G401.6 (cell line): ENCODE measurements at regions not wholly inside any gene's neighbourhood (a gene's known extent, or its start where the extent isn't known, plus 50 kb on each side); places are given as distances from the start of the nearest gene placed in this dataset.
"Not testable (repeated sequence)": the region's sequence is repeated elsewhere in the genome, so short reads cannot be mapped to it uniquely, and the experiment has no call there.

Experiments used
- FAIRE-seq: peaks from 2 replicates; lab custom pipeline; 2012; peaks lifted over from hg19 to GRCh38; lab: Jason Lieb, UNC

DNA sequence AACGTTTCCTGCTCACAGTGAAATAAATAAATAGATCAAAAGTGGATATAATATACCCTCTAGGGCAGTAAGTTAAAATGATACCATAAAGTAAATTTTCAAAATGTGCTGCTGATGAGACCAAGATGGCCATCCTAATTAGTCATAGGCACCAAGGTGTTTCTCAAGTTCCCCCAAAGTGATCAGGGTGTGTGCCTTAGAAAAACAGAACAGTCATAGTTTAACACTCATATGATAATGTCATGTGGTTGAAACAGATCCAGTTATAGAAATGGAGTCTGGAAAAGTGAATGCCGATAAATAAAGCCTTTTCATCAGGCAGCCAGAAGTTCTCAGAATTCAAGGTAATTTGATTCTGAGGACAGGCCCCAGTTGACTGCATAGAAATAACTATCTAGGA, 161.5 kb upstream of the CDKN2B start:
- FAIRE-seq = no peak

GRCh38 chr9:22170990-22171670, 162.0 kb upstream of the CDKN2B start:
- FAIRE-seq = no peak

DNA sequence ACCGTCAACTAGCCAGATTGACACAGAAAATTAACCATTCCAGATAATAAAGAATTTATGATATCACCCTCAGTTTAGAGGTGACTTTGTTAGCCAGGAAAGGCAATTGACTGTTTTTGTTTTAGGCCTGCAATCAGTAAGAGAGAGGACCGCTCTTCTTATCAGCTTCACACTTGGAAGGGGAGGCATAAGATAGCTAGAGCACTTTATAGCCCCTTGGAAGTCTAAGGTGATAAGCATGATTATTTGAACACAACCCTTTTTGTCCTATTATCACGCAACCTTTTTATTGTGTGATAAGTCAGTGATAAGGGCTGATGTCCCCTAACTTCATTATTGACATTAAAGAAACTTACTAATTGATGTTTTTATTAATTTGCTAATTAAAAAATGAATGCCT, 162.6 kb upstream of the CDKN2B start:
- no peak for FAIRE-seq

- FAIRE-seq = no peak
These were observed 164.8 kb upstream of the CDKN2B start for GRCh38 chr9:22173908-22174307.

GRCh38 chr9:22175972-22176545, 167.0 kb upstream of the CDKN2B start:
- FAIRE-seq = no peak

GRCh38 chr9:22181021-22181420, 171.9 kb upstream of the CDKN2B start:
- FAIRE-seq = not testable (repeated sequence)

DNA sequence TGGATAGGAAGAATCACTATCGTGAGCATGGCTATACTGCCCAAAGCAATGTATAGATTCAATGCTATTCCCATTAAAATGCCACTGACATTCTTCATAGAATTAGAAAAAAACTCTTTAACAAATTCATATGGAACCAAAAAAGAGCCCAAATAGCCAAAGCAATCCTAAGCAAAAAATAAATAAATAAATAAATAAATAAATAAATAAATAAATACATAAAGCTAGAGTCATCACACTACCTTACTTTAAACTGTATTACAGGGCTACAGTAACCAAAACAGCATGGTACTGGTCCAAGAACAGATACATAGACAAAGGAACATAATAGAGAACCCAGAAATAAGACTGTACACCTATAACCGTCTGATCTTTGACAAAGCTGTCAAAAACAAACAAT, 180.4 kb upstream of the CDKN2B start:
- no peak for FAIRE-seq

DNA sequence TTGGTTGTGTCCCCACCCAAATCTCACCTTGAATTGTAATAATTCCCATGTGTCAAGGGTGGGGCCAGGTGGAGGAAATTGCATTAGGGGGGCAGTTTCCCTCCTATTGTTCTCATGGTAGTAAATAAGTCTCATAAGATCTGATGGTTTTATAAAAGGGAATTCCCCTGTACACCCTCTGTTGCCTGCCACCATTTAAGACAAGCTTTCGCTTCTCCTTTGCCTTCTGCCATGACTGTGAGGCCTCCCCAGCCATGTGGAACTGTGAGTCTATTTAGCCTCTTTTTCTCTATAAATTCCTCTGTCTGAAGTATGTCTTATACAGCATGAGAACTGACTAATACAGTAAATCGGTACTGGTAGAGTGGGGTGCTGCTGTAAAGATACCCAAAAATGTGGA, 187.9 kb upstream of the CDKN2B start:
- FAIRE-seq = not testable (repeated sequence)

- no peak for FAIRE-seq
These were observed 189.6 kb upstream of the CDKN2B start for GRCh38 chr9:22198681-22199080.

- no peak for FAIRE-seq
These were observed 192.2 kb upstream of the CDKN2B start for GRCh38 chr9:22201256-22201655.

DNA sequence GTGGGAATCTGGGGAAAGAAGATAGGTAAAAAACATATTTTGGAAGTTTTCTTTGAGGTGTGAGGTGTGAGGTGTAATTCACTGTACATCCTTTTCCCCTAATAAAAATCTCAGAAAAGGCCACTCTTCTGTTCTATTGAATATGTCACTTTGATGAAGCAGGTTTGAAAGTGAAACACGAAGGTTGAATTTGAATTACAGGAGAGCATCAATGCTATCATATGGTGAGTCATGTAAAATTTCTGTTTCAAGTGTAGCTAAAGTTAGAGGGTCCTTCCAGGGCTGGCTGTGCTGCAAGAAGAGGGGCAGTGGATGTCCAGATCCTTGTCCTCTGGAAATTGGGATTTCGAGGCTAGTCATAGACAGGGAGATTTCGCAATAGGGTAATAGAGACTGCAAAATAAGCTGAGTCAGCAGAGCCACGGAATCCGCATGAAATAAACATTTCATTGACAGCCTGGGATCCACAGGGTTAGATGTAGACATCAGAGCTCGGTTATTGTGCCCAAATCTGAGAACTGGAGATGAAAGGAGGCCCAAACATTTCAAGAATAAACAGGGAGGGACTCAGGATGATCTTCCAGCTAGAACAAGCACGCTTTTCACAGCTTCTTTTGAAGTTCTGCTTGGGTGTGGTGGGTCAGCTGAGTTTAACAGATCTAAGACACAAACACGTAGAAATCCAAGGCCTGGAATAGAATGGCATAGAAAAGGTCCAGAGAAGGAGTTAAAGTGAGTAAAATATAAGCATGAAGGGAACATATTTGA, 194.4 kb upstream of the CDKN2B start:
- FAIRE-seq = no peak

GRCh38 chr9:22204240-22204639, 195.1 kb upstream of the CDKN2B start:
- FAIRE-seq = no peak

DNA sequence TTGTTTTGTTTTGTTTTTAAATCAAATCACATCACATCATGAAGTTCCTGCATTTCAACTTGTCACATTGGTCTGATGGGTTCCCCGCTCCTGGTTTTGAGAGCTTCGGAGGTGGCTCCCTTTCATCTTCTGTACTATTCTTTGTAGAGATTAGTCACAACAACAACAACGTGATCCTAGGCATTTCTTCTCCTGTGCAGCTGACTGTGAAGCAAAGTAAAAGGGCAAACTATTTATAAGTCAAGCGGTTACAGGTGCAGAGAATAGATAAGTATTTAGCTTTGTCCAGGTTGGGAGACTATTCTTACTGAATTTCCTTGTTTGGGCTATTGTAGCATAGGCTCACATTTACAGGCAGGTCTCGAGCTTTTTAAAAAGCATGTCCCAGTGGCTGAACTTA, 197.7 kb upstream of the CDKN2B start:
- FAIRE-seq = no peak

- no peak for FAIRE-seq
These were observed 199.9 kb upstream of the CDKN2B start for GRCh38 chr9:22208846-22209585.

GRCh38 chr9:22210262-22210661, 201.2 kb upstream of the CDKN2B start:
- no peak for FAIRE-seq

DNA sequence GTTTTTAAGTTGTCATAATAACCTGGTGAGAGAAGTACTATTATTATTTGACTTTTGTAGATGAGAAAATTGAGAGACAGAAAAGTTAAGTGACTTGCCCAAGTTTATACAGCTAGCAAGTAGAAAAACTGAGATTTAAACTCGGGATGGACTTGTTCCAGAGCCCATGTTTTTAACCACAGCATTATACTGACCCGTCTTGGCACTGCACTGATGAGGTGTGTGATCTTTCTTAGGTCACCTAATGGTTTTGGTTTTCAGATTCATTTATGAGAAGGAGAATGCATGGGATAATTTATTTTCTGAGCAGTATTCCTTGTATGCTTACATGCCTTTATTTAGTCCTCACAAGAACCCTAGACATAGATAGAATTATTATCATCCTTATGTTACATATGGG, 201.8 kb upstream of the CDKN2B start:
- FAIRE-seq = no peak

DNA sequence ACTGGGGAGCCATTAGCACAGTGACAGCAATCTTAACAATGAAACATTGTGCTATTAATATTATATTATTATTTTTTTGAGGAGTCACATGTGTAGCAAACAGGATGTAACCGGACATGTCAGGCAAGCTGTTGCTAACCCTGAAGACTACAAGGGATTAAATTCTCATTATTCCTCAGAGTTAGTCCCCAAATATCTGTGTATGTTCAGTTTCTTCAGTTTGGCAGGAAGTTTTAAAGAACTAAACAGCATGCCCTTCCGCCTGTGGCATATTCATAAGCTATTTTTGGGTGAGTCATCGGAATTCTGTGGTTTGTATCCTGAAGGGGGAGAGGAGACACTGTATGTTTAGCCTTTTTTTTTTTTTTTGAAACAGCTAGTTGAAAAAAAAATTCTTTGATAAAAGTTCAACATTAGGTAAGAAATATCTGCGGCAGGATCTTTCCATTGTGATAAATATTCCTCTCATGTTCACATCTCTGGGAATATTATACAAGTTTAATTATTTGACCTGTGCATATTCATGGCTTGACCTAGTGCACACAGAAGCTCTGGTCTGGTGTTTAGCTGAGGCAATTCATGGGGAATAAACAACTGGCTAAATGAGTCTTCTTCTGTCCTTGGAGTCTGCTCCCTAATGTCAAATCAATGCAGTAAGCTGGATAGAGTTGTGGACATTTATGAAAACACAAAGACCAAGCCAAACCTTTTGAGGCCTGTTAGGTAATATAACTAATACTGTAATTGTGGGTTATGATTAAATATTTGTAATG, 202.7 kb upstream of the CDKN2B start:
- FAIRE-seq = no peak

DNA sequence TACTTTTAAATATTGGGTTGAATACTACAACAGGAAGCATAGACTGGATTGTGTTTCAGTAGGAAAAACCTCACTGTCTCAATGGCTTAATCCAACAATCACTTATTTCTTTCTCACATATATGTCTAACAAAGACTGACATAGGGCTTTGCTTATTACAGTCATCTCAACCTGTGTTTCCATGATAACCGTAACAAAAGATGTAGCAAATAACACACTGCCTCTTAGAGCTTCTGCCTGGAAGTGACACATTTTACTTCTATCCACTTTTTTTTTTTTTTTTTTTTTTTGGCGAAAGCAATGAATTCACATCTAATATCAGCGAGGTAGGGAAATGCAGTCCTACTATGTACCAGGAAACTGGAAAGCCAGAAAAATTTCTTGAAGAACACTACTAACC, 204.9 kb upstream of the CDKN2B start:
- no peak for FAIRE-seq

DNA sequence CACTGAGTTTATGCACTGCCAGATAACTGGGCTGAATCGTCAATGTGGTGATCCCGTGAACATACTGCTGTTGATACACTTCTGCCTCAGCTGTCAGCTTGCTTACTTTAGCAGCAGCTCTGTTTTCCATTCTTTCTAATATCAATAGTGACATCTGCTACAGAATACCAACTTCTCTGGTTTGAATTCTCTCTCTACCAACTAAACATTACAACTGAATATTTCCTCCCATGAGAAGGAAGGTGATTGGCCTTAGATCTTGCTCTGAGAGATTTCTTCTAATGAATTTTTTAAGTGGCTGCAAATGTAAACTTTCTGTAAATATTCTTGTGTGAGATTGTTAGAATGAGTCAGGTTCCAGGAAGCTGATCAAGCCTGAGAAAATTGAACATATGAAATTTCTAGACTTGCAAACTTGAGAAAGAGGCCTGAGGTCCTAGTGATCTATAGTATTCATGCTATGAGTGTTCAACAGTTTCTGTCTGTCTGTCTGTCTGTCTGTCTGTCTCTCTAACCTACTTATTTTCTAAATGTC, 205.5 kb upstream of the CDKN2B start:
- no peak for FAIRE-seq

DNA sequence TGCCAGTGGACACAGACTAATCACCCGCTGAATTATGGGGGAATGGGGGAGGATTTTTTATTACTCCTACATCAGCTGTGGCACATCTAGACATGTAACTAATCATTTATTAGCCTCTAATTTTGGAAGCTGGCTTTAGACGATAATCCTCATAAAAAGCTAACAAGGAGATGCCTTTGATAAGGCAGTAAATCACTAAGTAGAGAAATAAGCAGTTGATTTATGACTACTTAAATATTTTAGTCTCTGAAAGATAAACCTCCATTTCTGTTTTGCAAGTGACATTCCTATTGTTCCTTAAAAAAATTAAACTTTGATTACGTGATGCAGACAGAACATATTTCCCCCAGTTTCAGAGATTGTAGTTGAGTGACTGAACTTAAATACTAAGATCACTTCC, 206.4 kb upstream of the CDKN2B start:
- FAIRE-seq = no peak

DNA sequence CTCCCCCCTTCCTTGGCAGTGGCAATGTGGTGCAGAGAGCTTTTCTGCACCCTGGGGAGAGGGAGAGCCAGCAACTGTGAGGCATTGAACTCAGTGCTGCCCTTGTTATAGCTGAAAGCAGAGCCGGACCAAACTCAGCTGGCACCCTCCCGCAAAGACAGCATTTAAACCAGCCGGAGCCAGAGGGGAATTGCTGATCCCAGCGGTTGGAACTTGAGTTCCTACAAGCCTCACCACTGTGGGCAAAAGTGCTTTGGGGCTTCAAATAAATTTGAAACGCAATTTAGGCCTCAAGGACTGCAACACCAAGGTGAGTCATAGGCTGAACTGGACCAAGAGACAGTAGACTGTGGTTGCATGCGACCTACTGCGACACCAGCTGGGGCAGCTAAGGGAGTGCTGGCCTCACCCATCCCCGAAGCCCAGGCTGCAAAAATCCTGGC, 207.6 kb upstream of the CDKN2B start:
- no peak for FAIRE-seq

DNA sequence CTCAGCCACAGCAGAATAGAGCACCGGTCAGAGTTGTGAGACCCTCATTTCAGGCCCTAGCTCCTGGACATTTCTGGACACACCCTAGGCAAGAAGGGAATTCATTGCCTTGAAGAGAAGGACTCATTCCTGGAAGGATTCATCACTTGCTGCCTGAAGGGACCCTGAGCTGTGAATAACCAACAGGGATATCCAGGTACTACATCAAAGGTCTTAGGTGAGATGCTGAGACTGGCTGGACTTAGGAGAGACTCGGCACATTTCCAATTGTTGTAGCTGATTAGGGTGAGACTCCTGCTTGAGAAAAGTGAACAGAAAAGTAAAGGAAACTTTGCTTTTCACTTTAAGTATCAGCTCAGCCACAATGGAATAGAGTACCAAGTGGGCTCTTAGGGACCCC, 208.1 kb upstream of the CDKN2B start:
- no peak for FAIRE-seq
